GM19452 (cell line): ENCODE measurements at regions not wholly inside any gene's neighbourhood (a gene's known extent, or its start where the extent isn't known, plus 50 kb on each side); places are given as distances from the start of the nearest gene placed in this dataset.

Source experiments
- ATAC-seq: cut with Tn5 transposase; IDR thresholded peaks from one replicate; pipeline ENCODE4 v1.9.1; 2021; ENCODE audit not compliant: unreplicated experiment

DNA sequence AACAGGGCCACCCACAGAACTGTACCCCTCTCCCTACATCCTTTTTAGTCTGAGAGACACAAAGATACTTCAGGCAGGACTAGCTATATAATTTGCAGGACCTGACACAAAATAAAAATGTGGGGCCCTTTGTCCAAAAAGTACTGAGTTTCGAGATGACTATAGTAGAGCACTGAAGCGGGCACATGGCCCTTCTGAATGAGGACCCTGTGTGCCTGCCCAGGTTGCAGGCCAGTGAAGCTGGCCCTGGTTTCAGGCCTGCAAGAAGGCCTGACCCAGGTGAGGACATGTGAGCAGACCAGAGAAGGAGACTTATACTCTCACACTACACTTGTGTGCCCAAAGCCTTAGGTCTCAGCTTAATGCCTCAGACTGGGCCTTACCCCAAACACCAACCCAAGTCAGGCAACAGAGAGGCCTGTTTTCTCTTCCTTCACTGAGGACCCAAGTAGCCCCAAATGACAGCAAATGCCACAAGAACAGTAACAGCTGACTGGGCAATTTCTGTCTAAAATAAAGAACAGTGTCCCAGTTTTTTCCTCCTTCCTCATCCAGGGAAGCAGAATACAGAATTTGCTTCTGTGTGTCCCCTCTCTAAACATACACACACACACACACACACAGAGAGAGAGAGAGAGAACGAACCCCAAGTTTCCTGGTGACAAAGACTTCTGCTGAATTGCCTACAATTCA lies 100.9 kb upstream of the ARHGEF3 start:
- ATAC-seq, result no peak

DNA sequence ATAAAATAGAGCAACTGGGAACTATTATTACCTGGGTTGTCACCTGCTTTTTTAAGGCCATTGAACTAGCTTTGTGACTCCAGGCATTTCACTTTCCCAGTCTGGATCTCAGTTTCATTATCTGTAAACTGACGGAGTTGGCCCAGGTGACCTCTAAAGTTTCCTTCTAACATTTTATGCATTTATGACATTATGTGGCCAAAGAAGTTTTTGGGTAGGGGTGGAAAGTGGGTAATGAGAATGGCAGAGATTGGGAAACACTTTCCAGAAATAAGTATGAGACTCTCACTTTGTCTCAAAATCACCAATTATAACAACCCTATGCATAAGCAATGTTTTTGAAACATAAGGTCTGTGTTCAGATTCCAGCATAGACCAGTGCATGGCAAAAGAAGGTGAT lies 99.1 kb upstream of the ARHGEF3 start:
- ATAC-seq, result no peak

DNA sequence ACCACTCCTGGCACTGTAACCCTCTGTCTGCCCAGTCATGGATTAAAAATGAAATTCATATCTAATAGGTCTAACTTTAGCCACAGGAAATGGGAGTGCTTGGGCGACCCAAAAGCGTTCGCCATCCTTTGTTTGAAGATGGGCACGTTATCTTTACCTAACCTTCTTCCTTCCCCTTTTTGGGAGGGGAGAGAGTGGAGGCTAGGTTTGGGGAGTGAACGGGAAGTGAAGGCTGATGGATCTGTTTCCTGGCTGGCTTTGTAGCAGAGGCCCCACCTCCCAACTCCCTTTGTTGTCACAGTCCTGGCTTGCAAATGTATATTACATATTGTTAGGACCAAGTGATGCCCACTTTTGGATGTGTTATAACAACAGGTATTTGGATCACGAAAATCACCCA lies 98.1 kb upstream of the ARHGEF3 start:
- ATAC-seq, result no peak

DNA sequence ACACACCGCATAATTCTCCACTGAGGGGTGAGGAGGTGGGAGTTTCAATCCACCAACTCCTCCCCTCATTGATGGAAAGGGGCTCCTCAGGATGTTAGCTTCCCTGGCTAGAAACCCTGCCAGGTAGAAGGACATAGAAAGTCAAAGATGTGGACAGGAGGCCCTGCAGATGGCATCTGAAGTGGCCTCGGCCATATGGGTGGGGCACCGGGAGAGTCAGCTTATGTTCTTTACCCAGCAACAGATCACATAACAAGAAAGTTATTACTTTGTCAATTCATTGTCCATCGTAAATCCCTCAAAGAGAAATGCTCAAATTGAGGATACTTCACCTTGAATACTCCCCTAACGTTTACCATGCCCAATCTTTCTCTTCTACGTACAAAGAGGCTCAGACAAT lies 97.3 kb upstream of the ARHGEF3 start:
- no peak for ATAC-seq

DNA sequence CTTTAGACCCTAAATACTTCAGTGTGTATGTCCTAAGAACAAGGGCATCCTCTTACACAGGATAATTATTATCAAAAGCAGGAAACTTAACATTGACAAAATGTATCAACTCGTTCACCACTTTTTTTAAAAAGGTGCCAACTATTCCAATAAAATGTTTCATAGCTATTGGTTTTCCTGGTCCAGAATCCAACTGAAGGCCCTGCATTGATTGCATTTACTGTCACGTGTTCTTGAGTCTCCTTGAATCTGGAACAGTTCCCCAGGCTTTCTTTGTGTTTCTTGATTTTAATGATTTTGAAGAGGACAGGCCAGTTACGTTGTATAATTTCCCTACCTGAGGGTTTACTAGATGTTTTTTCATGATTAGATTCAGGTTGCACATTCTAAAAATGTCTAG lies 94.6 kb upstream of the ARHGEF3 start:
- ATAC-seq, result no peak

DNA sequence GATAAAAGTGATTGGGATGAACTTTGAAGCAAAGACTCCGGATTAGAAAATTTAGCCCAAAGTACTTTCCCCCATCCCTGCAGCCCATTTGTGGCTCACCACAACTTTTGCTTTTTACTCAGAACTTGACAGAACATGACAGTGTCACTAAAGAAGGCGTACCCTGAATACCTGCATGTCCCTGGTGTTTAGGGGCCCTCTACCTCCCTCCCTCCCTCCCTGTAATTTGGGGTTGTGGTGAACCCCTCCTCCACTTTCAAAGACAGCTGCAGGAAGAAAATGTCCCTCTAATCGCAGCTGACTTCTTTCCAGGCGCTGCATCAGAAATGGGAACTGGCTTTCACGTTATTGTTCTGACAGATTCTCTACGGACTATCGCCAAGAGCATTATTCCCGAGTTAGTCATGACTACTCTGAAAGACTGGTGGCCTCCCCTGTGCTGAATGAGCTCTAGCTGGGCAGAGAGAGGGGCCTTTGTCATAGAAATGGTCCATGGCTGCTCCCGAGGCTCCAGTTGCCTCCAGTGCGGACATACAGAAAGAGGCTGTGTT lies 93.2 kb upstream of the ARHGEF3 start:
- no peak for ATAC-seq

DNA sequence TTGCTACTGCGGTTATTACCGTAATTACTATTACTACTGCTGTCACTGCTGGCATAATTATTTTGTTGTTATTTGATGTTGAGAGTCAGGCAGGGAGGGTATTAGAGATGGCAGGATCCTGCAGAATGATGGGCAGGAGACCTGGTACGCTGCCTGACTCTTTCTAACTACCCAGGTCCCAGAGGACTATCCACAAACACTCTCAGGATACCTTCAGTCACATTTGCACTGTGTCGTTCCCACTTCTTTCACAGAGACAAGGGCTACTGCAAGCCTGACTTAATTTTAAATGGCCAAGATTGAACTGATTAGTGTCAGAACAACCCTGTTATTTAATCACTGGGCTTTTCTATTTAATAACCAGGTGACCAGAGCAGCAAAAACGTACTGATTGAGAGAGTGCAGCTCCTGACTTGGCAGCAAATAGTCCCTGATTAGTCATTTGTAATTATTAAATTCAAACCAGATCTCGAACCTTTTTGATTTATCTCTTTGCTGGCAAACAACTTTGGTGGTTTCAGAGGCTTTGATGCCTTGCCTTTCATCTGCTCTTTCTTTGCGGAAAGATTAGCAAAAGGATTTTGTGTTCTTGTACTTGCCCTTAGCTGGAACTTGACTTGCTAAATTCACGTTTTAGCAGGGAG lies 88.8 kb upstream of the ARHGEF3 start:
- ATAC-seq, result no peak

DNA sequence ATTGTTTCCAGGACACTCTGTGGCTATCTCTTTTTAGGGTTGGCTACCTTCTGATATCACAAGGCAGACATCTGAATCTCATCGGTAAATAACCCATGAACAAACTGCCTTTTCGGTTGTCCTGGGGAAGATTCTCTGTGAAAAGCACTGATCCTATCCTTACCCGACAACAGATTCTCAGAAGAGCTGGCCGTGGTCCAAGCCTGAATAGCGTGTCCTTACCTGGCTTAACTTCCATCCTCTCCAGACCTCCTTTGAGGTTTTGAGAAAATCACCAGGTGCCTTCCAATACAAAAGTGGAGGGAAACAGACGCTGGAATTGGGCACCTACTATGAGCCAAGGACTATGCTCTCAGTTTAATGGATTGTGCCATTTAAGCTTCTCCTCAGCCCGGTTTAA lies 87.4 kb upstream of the ARHGEF3 start:
- ATAC-seq, result no peak

DNA sequence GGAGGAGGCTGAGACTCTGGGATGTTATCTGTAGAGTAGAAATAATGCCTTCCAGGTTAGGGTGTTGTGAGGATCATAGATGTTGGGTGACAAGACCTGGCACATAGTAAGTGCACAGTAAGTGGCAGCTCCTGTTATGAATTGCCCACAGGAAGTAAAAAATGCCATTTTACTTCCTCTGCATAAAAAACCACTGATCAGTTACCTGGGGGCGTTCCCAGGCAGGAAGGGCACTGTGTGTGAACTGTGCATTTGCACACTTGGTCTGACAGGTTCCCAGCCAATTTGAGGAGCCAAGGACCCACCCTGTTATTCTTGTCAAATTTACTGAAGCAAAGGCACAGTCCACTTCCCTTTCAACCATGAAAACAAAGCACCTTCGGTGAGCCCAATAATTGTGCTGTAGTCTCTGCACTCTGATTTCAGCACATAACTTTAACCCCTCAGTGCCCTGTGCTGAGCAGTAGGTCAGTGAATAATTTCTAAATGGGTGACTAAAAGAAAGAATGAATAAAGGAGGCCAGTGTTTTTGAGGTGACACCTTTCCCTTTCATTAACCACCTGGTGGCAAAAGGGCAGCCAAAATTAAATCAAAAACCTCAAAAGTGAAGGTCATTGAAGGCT lies 85.8 kb upstream of the ARHGEF3 start:
- no peak for ATAC-seq

DNA sequence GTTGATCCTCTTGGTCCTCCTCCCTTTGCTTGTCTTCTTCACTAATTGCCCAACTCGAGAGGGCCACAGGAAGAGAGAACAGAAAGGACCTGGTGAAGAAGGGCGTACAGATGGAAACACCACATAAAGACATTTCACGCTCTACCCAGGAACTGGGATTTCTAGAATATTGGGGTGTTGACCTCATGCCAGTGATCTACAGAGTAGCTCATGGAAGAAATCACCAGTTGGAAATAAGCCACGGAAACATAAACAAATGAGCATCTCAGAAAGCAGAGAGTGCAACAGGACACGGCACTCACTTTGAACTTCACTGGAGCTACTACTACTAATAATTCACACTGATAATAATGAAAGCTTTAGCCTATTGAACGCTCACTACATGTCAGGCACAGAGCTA lies 84.6 kb upstream of the ARHGEF3 start:
- no peak for ATAC-seq

DNA sequence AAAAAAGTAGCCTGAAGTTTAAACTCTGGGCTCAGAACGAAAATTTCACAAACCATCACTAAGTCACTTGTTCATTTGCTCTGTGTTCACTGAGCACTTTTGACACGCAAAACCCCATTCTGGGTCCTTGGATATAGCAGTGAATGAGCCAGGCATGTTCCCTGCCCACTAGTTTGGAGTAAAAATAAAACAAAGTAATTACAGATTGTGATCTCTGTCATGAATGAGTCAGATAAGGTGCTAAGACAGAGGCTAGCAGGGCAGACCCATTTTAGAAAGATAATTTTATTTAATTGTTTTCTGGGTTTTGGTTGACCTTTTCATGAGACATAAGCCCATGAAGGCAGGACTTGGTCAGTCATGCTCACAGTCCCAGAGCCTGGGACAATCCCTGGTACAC lies 84.1 kb upstream of the ARHGEF3 start:
- ATAC-seq, result no peak

DNA sequence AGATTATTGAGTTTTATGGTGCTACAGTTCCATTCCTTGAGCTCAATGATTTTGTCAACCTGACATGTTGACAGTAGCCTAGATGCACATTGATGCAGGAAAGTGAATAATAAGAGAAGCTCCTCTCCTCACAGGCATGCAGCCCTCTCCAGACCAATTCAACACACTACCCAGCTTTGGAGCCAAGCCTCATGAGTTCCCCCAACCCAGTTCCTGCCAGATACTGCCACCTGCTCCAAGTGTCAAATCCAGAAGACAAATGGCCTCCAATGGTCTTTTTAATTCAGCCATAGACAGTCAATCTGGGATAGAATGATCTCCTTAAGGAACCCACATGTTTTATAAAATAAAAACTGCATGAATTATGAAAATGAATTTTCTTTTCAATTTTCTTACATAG lies 83.7 kb upstream of the ARHGEF3 start:
- ATAC-seq, result no peak

DNA sequence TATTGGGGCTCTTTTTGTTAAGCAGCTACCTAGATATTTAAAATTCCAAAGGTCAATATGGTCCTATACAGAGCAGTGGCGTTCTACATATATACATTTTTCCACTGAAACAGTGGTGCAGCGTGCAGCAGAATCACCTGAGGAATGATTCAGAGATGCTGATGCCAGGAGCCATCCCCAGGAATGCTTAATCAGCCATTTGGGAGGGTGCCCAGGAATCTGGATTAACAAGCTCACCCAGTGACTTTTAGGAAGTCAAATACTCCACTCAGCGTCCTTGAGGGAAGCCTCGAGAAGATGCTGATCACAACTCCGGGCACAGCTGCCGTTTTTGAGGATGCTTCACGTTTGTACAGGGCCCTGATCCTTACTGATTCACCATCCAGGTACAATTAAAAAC lies 82.6 kb upstream of the ARHGEF3 start:
- no peak for ATAC-seq

DNA sequence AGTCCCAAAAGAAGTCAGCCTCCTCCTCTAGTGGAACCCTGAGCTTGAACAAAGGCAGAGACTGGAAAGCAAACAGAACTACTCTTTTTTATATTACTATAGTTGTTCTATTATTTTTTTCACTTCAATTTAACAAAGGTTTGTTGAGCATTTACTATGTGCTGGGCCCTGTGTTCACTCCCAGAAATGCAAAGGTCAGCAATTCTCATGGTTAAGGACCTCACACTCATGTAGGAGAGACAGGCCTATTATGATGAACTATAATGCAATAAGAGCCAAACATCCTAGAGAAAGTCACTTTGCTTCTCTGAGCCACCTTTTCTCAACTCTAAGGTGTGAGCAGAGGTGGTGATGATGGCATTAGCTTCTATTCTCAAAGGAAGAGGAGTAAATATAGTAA lies 82.1 kb upstream of the ARHGEF3 start:
- no peak for ATAC-seq

DNA sequence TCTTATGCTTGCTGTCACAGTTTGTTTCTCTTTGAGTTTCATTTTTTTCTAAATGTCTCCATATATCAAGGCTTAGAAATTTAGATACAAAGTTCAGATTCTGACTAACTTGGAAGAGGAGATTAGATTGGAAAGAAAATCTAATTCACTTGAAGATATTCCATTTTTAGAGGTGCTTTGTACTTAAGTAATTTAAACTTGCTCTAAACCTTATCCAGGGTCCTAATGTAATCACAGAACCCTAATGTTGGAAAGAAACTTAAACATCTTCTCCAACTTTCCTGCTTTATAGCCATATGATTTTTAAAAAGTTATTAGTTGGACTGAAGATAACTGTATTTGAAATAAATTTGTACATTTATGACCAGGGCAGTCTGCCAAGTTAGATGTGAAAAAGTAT lies 81.1 kb upstream of the ARHGEF3 start:
- no peak for ATAC-seq

DNA sequence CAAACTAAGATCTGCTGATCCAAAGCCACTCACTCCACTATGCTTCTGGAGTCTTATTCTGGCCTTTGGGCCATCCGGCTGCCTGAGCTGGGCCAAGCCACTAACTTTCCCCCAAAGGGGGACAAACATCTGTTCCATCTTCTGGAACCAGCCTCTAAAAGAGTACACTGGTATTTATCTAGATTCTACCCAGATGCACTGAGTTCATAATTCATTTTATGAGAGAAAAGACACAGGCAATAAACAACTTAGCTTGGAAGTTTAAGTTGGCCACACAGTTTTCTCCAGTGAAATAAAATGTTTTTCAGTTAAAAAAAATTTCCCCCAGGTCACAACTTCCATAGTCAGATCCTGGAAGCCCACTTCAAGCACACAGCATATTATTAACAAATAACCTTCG lies 80.1 kb upstream of the ARHGEF3 start:
- no peak for ATAC-seq

DNA sequence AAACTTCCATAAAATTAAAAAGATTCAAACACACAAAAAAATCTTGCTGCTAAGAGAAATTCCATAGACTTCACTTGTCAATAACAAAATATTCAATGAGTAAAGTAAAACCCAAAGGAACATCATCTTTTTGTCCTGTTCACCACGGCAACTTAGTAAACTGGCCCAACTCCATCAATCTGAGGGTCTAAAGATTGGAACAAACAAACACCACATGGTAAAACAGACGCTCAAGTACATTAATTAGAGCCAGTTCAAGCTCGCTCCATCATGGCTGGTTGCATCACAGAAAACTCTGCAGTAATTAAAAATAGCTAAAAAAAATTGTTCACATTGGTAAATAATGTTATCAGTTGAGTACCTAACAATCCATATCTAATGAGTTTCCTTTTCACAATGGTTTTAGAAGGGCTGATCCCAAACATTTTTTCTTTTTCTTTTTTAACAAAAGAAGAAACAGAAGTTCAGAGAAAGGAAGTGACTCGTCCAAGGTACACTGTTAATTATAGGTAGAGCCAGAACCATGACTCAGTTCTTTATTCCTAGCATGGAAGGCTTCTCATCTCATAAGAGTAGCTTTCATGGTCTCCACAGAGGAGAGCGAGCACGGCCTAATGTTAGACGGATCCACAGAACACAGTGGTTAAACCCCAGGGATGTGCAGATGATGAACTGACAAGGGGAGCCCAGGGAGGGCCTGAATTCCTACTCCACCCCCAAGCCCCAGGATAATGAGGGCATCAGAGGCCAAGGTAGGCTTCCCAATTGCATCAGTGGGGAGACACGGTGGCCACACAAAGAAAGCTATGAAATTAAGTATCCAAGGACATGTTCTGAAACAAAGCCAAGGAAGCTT lies 79.2 kb upstream of the ARHGEF3 start:
- no peak for ATAC-seq

DNA sequence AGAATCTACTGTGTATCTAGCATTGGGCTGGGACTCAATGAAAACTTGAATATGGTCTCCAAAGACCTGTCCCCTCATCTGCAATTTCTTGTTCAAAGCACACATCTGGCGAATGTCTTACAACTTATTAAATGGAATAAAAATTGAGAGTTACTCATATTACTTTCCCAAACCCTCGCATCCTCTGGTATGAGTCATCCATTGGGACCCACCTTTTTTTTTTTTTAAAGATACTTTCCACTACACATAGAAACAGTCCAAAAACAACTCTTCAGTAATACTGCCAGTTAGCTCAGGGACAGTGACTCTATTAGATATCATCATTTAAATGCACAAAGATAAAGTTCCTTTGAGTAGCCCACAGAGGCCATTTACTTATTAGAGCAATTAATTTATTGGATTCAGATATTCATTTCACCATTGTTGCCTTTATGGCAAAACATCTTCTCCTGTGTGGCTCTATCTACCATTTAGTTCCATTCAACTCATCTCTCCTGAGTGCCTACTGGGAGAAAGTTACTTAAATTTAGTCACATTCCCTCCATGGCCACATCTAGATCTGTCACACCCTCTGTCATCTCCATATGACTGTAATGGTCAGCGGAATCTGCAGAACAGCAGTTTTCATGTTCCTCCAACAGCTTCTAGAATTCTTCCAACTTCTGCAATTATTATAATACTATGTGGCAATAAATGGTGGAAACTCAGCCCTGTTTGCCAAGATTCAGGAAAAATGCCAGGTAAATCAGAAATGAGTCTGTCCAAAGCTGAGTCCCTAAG lies 77.9 kb upstream of the ARHGEF3 start:
- ATAC-seq, result no peak

DNA sequence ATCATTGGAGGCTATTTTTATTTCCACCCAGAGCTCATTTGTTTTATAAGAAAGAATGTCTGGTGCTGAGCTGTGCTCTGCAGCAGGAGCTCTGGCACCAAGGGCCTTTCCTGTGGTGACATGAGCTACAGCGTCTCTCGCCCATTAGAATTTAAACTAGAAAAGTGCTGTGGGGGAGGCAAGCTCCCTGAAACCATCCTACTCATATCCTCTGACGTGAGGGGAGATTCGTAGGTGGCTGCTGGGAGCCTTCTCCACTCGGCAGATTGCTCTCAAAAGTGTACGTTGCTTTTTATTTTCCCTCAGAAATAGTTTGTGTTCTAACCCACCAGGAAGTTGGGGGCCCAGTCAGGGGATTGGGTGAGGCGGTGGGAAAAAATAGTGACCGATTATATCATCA lies 76.3 kb upstream of the ARHGEF3 start:
- no peak for ATAC-seq

DNA sequence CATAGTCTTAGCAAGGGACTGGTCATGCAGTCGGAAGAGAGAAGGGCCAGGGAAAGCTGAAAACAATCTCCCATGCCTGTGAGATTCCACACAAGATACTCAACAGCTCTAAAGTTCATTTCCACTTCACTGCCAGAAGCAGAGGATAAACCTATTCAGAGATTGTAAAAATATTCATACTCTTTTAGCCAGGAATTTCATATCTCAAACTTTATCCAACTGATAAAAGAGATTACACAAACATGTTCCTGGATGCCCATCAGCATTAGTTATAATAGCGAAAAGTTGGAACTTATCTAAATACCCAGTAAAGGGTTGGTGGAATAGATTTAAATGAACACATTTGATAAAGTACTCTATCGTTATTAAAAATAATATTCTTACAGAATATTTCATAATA lies 75.2 kb upstream of the ARHGEF3 start:
- ATAC-seq, result no peak

DNA sequence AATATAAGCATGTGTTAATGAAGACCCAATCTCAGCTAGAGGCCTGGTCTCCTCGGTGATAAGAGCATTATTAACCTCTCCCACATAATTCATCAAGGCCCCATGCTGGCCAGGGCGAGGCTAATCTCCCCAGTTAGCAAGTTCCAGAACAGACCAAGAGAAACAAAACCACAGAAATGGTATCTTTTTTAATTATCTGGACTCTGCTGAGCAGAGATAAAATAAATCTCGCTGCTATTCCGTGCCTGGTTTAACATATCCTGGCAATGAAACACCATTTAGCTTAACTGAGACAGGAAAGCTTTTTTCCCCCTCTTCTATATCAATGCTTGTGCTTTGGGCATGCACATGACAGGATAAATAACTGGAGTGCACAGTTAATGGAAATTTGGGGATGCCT lies 72.5 kb upstream of the ARHGEF3 start:
- no peak for ATAC-seq
